ENCODE measurements at regions not wholly inside any gene's neighbourhood (a gene's known extent, or its start where the extent isn't known, plus 50 kb on each side); places are given as distances from the start of the nearest gene placed in this dataset.

GRCh38 chr21:35520302-35520701, 471.2 kb upstream of the RUNX1 start:
- TF ChIP-seq CTCF (IDR thresholded peaks at IDR 0.05; ENCODE audit: extremely low read depth in 1 of 2, insufficient read depth in 1 of 2, low read depth in 1 of 2, low read length in 2 of 2) (no peak), POLR2A (IDR thresholded peaks at IDR 0.05; ENCODE audit: low read depth, low read length) (no peak), EZH2 (IDR thresholded peaks at IDR 0.05; ENCODE audit: borderline replicate concordance, low read depth, low read length, severe bottlenecking) (no peak)

Measured in endothelial cell of umbilical vein (primary cell).